PFSK-1 (cell line): ENCODE measurements at regions not wholly inside any gene's neighbourhood (a gene's known extent, or its start where the extent isn't known, plus 50 kb on each side); places are given as distances from the start of the nearest gene placed in this dataset.

Experiments used
- FOXP2 ChIP-seq: optimal IDR thresholded peaks from 2 replicates; pipeline ENCODE3; 2011; ENCODE audit warnings: borderline replicate concordance, control low read depth, inconsistent platforms; ENCODE audit not compliant: insufficient read depth; ENCODE audit errors: extremely low read length, extremely low read depth
- POLR2AphosphoS5 ChIP-seq: IDR thresholded peaks from 2 replicates; pipeline ENCODE4 v1.6.1; 2012; ENCODE audit warnings: low read depth, mild to moderate bottlenecking, control low read depth, low read length, moderate library complexity
- SIN3A ChIP-seq: IDR thresholded peaks from 2 replicates; pipeline ENCODE4 v1.6.1; 2012; ENCODE audit warnings: mild to moderate bottlenecking, low read length, moderate library complexity, borderline replicate concordance; ENCODE audit not compliant: insufficient read depth
- TAF1 ChIP-seq: IDR thresholded peaks from 2 replicates; pipeline ENCODE4 v1.6.1; 2012; ENCODE audit warnings: low read length, control low read depth, borderline replicate concordance; ENCODE audit not compliant: insufficient read depth
- TF ChIP-seq, protein P1 (sequence below), 2 experiments: IDR thresholded peaks; 2 replicates each; pipeline versions ENCODE4 v1.6.1 to v1.8.0; 2011 to 2012; ENCODE audit warnings: low read depth in 2 of 2, low read length in 2 of 2, control low read depth in 1 of 2, inconsistent platforms in 1 of 2, mild to moderate bottlenecking in 1 of 2, moderate library complexity in 1 of 2; ENCODE audit not compliant: insufficient read depth in 1 of 2

DNA sequence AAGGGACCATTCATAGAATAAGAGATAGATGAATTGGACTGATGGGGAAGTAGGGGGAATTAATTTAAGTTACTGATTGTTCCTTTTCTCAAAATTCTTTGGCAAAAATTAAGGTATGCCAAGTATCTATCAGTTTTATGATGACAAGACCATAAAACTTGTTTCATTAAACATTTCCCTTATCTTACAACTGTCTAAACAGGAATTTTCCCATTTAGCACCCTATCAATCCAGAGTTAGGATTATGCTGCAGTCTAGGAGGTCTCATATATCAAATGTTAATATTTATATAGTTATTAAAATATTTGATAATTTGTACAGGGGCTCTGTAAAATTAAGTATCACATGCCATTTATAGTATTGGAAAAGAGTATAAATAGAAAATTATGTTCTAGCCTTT, 51.5 kb upstream of the ARID1B start:
- TF ChIP-seq, protein P1, sequence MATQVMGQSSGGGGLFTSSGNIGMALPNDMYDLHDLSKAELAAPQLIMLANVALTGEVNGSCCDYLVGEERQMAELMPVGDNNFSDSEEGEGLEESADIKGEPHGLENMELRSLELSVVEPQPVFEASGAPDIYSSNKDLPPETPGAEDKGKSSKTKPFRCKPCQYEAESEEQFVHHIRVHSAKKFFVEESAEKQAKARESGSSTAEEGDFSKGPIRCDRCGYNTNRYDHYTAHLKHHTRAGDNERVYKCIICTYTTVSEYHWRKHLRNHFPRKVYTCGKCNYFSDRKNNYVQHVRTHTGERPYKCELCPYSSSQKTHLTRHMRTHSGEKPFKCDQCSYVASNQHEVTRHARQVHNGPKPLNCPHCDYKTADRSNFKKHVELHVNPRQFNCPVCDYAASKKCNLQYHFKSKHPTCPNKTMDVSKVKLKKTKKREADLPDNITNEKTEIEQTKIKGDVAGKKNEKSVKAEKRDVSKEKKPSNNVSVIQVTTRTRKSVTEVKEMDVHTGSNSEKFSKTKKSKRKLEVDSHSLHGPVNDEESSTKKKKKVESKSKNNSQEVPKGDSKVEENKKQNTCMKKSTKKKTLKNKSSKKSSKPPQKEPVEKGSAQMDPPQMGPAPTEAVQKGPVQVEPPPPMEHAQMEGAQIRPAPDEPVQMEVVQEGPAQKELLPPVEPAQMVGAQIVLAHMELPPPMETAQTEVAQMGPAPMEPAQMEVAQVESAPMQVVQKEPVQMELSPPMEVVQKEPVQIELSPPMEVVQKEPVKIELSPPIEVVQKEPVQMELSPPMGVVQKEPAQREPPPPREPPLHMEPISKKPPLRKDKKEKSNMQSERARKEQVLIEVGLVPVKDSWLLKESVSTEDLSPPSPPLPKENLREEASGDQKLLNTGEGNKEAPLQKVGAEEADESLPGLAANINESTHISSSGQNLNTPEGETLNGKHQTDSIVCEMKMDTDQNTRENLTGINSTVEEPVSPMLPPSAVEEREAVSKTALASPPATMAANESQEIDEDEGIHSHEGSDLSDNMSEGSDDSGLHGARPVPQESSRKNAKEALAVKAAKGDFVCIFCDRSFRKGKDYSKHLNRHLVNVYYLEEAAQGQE (IDR thresholded peaks at IDR 0.05; ENCODE audit: insufficient read depth in 1 of 2, low read depth in 2 of 2, low read length in 2 of 2), result no peak
- TF ChIP-seq SIN3A (no peak), POLR2AphosphoS5 (no peak), FOXP2 (no peak), TAF1 (no peak)

DNA sequence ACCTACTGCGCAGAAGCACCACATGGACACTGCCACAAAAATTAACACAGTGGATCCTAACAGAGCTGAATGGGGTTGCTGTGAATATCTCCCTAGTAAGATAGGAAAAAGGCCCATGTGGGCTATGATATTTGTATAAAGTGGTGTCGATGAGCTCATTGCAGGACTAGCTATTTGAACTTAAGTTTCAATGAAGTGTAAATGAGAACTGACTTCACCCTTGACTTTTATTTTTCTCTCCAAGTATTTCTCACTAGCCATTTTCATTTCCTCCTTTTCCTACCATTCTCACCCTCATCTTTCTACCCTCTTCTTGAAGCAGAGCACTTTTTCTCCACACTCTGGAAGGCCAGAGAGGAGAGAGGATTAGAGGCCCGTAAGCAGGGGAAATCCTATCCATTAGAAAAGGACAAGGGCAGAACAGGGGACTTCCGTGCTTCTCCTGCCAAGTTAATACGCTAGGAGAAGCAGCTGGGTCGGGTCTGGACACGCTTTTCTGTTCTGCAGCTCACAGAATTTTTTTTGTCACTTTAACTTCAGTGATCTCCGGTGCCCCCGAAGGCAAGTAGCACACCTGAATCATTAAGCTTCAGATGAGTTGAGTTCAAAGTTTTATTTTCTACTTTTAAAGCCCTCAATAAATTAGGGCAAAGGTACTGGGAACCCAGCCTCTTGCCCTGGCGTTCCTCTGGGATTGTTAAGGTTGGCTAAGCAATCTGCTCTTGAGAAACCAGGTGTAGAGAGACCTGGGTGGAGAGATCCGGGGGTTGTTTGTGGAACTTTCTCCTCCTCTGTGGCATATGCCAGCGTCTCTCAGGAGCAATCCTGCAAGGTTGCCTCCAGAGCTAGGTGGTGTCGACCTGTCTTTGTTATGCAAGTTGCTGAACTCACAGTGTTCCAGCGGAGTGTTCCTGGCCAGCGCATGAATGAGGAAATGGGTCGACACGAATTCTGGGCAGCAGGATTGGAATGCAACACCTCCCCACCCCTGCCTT, 56.2 kb upstream of the ARID1B start:
- TF ChIP-seq TAF1, result no peak
- no peak for TF ChIP-seq FOXP2
- TF ChIP-seq, protein P1 (IDR thresholded peaks at IDR 0.05; ENCODE audit: insufficient read depth in 1 of 2, low read depth in 2 of 2, low read length in 2 of 2), result no peak
- no peak for TF ChIP-seq POLR2AphosphoS5
- TF ChIP-seq SIN3A, result no peak

DNA sequence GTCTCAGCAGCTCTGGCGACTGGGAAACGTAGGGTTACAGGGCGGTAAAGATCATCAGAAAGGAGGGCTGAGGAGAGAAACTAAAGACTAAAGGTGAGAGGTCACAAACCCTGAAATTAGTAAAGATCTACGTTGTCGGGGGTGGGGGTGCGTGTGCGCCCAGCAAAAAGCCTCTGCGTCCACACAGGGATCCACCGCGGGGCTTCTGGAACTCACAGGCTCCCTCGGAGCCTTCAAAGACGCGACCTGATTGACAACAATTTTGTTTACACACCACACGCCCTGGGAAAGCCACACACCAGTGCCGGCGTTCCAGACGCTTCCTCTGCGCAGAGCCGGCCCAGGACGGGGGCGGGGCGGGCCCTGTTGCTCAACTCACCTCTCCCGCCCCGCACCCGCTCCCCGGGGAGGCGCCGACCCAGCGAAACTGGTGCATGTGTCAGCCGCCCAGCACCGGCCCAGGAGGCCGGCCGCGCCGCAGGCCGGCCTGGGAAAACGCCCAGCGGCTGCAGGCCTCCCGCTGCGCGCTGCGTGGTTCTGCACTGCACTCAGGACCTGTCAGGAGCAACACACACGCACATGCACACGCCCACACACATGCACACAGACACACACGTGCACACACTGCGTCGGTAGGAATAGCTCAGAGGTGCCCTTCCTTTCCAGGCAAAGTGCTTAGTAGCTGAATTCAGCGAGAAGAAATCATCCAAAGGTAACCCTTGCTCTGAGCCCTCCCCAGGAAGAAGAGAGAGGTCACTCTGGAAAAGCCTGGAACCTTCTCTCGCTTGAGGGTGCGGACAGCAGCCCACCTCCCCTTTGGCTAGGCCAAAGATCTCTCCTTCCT, 57.2 kb upstream of the ARID1B start:
- TF ChIP-seq SIN3A (no peak), FOXP2 (peak; percentile 92)

DNA sequence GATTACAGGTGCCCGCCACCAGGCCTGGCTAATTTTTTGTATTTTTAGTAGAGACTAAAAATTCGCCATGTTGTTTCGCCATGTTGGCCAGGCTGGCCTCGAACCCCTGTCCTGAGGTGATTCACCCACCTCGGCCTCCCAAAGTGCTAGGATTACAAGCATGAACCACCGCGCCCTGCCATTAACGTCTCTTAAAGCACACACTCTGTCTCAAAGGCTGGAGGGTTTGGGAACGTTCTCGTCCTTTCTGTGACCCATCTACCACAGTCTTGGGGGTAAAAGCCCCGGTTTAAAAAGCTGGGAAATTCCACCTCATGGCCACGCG, 57.8 kb upstream of the ARID1B start:
- no peak for TF ChIP-seq TAF1
- TF ChIP-seq SIN3A, result no peak
- no peak for TF ChIP-seq POLR2AphosphoS5
- TF ChIP-seq, protein P1 (IDR thresholded peaks at IDR 0.05; ENCODE audit: insufficient read depth in 1 of 2, low read depth in 2 of 2, low read length in 2 of 2), result no peak
- TF ChIP-seq FOXP2, result no peak

DNA sequence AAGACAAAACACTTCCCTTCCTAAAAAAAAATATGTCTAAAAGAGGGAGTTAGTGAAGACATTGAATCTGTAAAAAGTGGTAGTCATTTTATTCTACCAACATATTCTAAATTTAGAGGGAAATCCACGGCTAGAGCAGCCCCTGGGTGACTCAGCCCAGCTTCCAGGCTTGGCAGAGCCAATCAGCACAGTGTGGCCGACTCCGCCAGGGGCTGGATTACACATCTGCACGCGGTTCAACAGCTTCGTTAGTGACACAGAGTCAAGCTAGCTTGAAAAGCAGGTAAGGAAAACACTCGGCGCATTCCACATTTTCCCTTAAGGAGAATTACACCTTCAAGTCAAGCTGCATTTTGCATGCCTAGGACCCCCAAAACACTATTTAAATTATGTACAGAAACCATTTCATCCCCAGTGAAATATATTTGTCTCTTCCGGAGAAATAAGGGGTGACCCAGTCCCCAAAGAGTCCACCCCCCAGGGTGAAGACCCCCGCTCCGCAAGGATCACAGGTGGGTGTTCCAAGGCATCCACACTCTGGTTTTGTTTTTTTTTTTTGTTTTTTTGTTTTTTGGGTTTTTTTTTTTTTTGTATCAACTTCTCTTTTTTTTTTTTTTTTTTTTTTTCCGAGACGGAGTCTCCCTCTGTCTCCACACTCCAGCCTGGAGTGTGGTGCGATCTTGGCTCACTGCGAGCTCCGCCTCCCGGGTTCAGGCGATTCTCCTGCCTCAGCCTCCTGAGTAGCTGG, 58.4 kb upstream of the ARID1B start:
- TF ChIP-seq POLR2AphosphoS5 (no peak), SIN3A (no peak), TAF1 (no peak), FOXP2 (no peak)
- TF ChIP-seq, protein P1 (IDR thresholded peaks at IDR 0.05; ENCODE audit: insufficient read depth in 1 of 2, low read depth in 2 of 2, low read length in 2 of 2), result no peak
